Fibroblast of skin of scalp (primary cell): ENCODE measurements at regions not wholly inside any gene's neighbourhood (a gene's known extent, or its start where the extent isn't known, plus 50 kb on each side); places are given as distances from the start of the nearest gene placed in this dataset.
"Not testable (repeated sequence)": the region's sequence is repeated elsewhere in the genome, so short reads cannot be mapped to it uniquely, and the experiment has no call there.

Experiments
- DNase-seq: peaks from one replicate; pipeline ENCODE4 v3.0.0-alpha.2; 2013

DNA sequence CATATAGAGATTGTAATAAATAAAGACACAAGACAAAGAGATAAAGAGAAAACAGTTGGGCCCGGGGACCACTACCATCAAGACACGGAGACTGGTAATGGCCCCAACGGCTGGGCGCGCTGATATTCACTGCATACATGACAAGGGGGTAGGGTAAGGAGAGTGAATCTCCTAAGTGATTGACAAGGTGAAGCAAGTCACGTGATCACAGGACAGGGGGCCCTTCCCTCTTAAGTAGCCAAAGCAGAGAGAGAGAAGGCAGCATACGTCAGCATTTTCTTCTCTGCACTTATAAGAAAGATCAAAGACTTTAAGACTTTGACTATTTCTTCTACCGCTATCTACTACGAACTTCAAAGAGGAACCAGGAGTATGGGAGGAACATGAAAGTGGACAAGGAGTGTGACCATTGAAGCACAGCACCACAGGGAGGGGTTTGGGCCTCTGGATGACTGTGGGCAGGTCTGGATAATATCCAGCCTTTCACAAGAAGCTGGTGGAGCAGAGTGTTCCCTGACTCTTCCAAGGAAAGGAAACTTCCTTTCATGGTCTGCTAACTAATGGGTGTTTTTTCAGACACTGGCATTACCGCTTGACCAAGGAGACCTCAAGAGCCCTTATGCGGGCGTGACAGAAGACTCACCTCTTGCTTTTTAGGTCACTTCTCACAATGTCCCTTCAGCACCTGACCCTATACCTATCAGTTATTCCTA is 75.6 kb downstream of the MRPL39 start:
- not testable (repeated sequence) for DNase-seq

DNA sequence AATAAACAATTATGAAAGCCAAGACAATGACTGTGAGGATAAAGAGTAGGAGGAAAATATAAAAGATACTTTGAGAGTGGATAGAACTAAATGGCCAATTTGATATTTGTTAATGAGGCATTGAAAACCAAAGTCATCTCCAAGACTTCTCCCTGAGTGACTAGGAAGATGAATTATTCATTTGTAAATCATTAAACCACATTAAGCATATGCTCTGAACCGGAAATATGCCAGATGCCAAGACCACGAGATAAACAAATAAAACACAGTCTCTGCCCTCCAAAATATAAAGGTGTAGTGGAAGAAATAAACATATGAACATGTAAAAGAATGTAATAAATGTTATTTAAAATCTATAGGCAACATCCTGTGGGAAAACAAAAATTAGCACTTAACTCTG is 78.8 kb downstream of the MRPL39 start:
- no peak for DNase-seq

DNA sequence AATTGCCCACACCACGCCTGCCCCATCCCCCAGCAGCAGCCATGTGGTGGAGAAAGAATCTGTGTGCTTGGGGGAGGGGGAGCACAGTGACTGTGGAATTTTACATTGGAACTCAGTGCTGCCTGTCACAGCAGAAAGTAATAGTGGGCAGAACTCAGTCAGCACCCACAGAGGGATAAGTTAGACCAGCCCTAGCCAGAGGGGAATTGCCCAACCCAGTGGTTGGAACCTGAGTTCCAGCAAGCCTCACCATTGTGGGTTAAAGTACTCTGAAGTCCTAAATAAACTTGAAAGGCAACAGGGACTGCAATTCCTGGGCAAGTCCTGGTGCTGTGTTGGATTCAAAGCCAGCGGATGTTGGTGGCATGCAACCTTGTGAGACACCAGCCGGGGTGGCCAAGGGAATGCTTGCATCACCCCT is 88.8 kb downstream of the MRPL39 start:
- peak; percentile 60 for DNase-seq

DNA sequence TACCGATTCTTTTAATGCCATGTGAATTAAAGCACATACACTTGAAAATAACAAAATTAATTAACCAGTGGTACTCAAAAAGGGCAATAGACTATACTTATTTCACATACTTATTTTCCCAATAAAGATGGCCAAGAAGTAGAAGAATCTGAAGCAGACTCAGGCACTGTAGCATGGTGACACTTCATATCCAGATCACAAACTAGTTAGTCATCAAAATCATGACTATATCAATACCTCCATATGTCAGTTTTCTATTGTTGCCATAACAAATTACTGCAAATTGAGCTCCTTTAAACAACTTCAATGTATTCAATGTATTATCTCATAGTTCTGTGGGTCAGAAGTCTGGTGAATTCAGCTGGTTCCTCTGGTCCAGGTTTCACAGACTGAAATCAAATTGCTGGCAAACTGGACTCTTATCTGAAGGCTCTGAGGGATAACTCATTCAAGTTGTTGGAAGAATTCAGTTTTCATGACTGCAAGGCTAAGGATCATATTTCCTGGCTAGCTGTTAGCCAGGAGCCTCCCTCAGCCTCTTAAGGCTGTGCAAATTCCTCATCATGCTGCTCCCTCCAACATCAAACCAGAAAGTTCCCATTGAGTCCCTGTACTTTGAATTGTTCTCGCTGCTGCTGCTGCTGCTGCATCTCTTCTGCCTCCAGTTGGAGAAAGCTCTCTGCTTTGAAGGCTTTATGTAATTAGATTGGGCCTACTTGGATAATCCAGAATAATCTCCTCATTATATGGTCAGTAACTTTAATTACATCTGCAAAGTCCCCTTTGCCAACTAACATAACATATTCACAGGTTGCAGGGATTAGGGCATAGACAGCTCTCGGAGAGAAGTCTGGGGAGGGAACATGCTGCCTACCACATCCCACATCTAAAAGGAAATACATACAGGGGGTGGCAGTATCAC is 91.5 kb downstream of the MRPL39 start:
- peak; percentile 49 for DNase-seq

DNA sequence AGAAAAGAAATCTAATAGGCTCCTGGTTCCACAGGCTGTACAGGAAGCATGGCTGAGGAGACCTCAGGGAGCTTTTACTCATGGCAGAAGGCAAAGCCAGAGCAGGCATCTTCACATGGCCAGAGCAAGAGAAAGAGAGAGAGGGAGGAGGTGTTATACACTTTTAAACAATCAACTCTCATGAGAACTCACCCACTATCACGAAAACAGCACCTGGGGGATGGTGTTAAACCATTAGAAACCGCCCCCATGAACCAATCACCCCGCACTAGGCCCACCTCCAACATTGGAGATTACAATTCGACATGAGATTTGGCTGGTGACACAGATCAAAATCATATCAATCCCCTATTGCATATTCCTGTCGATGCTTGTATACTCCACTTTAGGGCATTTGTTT is 93.5 kb downstream of the MRPL39 start:
- DNase-seq, result no peak

DNA sequence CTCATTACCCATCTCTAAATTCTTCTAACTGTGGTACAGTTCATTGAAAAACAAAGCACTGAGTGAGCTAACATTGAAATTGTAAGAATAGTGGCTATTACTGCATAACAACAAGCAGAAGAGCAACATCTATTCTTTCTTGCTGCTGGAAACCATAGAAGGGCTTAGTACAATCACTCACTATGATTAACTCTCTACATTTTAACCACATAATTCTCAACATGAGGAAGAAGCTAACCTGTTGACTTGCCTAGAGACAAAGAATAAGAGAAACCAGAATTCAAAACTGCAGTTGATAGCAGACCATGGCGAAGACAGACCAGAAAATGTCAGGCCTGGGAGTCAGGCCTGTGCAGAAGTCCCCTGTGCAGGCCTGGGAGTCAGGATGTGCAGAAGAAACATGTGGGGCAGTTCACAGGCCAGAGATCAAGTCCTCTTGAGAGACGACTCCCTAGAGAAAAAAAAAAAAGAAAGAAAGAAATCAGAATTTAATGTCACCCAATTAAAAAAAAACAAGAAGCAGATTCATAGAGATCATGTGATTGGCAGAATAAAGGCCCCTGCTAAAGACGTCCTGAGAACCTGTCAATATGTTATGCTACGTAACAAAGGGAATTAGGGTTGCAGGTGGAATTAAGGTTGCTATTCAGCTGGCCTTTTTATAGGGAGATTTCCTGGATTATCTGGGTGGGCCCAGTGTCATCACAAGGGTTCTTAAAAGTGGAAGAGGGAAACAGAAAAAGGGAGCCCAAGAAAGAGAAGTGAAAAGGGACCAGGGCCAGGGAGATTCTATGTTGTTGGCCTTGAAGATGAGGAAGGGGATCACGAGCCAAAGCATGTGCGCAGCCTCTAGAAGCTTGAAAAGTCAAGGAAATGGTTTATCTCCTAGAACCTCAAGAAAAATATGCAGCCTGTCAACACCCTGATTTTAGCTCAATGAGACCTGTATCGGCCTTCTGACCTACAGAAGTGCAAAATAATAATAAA is 94.9 kb downstream of the MRPL39 start:
- DNase-seq, result no peak

DNA sequence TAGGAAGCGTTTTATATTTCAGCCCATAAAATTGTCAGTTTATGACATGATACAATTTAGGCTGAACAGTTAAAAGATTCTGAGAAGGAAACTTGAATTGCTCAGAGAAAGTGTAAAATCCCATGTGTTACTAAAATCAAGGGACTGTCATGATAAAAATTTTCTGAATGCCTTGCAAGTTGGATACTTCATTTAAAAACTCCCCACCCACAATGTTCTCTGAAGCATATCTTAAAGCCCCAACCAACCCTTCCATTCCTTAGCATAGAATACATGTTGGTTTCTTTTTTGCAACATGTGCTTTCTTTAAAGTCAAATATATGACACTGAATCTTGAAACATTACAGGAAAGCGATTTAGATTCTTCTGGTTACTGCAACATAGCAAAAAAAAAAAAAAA is 97.4 kb downstream of the MRPL39 start:
- no peak for DNase-seq

DNA sequence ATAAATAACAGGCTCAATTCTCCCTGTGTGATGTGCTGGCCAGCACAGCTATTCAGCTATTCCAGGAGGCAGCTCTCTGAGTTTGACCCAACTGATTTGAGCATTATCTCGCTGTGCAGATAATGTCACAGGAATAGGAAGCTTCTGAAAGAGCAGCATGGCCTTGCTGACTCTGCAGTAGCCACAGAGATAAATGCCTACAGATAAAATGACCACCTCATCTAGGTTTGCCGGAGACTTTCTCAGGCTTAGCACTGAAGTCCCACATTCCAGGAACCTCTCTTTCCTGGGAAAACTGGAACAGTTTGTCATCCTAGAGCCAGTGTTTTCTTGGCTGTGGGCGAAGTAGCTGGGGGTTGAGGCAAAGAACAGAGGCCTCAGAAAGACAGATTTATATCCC is 98.9 kb downstream of the MRPL39 start:
- DNase-seq, result peak; percentile 11

DNA sequence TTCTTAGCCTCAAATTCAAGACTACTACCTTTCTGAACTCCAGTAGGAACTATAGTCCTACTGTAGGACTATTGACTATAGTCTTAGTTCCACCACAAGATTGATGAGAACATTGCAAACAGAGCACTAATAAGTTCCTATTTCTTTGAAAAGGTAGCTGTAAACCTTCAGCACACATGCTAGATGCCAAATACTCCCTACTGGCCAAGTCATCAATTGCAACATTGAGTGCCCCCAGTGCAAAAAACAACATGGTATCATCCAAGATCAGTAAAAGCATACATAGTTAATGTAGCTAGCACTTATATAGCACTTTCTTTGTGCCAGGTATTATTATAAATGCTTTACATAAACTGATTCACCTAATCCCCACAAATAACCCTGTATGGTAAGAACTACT is 99.8 kb downstream of the MRPL39 start:
- peak; percentile 28 for DNase-seq

DNA sequence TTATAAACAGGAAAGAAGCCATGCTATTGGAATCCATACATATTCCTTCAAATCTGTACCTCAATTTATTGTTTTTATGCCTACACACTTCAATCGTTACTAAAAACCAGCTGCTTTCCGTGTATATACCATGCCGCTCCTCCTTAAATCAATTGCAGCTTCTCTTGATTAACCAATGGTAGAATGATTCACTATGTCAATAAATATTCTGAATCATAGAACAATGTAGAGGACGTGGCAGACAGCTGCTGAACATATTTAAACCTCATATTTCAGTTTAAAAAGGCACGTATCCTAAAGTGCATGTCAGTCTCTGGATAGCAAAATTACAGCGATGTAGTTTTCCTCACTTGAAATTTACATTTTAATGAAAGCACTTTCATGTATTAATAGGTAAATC is 100.4 kb downstream of the MRPL39 start:
- DNase-seq, result peak; percentile 86

DNA sequence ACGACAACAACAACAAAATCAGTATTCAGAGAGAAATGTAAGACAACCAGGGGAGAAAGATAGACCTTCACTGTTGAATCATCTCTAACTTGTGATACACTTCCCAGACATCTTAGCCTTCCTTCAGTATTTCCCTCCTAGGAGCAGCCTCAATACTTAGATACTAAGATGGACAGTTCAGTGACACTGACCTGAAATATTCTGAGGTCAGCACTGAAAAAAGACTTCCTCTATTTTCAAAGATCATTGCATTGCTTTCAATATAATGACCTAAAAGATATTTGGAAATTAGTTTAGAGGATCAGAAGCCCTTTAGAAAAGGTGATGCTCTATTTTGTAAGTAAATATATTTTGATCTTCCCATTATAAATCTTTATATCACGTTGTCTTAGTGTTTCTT is 101.0 kb downstream of the MRPL39 start:
- DNase-seq, result no peak

DNA sequence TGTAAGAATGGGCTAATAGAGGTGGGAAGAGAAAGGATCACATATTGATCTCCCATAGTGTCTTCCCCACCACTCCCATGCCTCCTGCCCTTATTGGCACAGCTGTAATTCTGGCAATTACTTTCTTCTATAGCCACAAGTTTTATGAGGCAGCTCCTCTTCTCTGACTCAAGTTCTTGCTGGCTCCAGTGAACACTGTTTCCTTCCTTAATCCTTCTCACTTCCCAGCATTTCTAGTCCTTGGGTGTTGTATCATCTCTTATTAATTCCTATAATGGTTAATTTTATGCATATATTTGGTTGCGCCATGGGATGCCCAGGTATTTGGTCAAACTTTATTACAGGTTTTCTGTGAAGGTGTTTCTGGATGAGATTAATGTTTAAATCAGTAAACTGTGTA is 103.3 kb downstream of the MRPL39 start:
- DNase-seq, result no peak

DNA sequence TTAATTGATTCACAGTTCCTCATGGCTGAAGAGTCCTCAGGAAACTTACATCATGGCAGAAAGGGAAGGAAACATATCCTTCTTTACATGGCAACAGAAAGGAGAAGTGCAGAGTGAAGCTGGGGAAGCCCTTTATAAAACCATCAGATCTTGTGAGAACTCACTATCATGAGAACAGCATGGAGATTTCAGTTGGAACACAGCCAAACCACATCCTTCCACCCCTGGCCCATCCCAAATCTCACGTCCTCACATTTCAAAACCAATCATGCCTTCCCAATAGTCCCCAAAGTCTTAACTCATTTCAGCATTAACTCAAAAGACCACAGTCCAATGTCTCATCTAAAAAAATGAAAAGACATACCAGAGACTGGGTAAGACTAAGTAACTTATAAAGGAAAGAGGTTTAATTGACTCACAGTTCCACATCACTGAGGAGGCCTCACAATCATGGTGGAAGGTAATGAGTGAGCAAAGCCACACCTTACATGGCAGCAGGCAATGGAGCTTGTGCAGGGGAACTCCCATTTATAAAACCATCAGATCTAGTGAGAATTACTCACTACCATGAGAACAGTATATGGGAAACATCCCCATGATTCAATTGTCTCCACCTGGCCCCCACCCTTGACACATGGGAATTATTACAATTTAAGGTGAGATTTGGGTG is 105.2 kb downstream of the MRPL39 start:
- peak; percentile 39 for DNase-seq

DNA sequence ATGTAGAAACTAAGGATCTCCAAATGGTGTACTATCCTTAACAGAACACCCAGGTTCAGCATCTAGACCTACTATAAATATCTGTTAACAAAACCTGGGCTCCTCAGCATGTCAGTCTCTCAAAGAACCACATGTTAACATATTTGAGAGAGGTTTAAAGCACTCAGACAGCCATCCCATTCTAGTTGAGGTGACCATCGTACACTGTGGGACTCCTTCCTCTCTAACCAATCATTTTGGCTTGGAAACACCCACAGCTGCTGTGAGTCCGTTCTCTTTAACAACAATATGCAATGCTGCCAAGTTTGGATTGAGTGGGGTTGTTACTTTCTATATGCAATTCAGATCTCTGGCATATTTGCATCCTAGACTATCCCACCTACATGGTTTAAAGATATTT is 105.8 kb downstream of the MRPL39 start:
- peak; percentile 23 for DNase-seq

DNA sequence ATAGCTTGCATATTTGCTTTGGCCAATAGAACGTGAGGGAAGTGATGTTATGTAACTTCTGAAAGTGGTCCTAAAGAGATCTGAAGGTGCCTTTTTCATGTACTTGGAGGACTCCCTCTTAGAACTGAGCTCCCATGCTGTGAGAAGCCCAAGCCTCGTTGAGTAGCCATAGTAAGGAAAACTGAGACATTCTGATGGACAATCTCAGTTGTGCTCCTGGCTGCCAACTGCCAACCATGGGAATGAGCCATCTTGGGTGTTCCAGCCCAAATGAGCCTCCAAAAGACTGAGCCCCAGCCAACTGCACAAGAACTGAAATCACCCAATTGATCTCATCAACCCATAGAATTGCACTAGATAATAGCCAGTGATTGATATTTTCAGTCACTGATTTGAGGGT is 106.7 kb downstream of the MRPL39 start:
- no peak for DNase-seq

DNA sequence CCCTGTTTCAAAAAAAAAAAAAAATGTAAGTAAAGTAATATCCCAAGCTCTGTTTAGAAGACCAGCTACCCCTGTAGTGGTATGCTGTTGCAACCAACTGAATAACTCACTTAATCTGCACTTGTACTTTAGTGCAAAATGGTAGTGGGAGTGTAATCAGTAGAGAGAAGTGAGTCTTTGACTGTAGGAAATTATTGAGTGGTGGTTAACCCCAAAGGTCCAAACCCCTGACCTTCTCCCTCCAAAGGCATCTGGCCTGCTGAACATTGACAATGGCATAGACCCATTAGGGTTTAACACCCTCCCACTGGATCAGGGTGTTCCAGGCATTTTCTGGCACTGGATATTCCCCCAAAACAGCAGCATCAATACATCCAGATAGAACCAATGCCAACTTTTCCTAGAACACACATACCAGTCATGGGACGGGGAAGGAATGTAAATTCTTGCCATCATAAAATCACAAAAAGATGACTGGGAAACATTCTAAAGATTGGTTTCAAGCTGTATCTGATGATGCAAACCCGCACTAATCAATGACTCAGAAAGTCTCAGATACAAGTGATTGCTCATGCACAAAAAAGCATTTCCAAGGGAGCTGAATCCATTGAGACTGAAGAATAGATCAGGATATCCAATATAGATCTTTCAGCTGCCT is 110.3 kb downstream of the MRPL39 start:
- peak; percentile 88 for DNase-seq

DNA sequence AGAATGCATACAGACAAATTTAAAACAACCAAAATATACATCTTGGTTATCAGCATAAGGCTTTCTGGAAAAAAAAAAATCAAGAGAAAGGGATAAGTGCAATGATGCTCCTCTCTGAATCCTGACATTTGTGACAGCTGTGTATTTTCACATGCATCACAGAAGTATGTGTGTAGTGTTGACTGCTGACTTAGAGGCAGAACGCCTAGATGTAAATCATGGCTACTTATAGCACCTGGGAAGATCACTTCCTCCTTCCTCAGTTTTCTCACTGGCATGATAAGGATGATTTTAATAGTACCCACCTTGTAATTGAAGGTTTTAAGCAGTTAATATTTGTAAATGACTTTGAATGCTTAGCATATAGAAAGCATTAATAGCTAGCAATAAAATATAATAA is 112.5 kb downstream of the MRPL39 start:
- no peak for DNase-seq

DNA sequence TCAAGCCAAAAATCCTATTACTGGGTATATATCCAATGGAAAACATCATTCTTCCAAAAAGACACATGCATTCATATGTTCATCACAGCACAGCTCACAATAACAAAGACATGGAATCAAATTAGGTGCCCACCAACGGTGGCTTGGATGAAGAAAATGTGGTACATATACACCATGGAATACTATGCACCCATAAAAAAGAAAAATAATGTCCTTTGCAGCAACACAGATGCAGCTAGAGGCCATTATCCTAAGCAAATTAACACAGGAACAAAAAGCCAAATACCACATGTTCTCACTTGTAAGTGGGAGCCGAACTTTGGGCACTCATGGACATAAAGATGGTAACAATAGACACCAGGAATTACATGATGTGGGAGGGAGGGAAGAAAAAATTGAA is 113.6 kb downstream of the MRPL39 start:
- no peak for DNase-seq

DNA sequence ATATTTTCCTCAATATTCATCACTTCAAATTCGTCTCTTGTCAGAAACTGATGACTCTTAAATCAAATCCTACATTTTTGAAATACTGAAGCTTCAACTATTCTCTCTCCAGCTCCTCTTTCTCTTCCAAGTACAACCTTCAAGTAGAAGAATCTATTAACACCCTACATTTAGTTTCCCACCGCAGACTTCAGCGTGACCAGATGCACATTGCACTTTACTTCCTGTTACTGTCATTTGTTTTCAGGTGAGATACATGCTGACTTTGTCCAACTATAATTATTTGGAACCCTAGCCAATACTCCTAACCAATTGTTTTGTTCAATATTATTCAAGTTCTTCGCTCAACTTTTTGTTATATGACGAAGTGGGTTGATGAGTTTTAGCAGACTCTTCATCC is 116.0 kb downstream of the MRPL39 start:
- DNase-seq, result no peak

DNA sequence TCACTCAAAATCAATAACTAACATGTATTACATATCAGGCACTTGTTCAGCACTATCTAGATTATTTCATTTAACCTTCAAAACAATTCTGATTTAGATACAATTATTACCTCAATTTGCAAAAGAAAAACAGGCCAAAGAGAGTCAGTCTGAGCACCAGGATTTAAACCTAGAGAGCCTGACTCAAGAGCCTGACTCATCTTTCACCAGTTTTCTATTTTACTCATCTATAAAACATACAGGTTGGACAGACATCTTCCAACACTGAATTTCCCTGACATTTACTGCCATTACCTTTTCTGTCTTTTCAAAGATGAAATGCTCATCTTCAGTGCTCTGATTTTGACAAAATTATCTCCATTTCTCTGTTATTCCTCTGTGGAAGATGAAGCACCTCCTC is 116.5 kb downstream of the MRPL39 start:
- DNase-seq, result no peak

DNA sequence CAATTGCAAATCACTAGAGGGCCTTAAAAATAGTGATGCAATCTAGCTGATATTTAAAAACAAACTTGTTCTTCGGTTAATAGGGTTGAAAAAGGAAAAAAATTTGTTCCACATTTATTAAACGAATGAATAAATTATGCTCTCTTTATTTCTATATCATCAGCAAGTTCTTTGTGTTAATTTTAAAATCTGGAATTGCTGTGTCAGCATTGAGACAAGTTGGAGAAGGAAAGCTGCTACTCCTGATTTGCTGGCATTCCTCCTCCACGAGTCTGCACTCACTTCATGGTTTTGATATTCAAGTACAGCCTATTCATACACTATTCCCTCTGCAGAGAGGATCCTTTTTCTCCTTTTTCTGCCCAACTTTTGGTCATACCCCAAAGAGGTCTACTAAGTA is 117.6 kb downstream of the MRPL39 start:
- no peak for DNase-seq
